H1 (cell line): ENCODE measurements at regions not wholly inside any gene's neighbourhood (a gene's known extent, or its start where the extent isn't known, plus 50 kb on each side); places are given as distances from the start of the nearest gene placed in this dataset.

Source experiments
- CTCF ChIA-PET: fragments of 300-600 bp; sonication (Branson Sonifier 250); formaldehyde crosslinking; loops from one replicate; lab custom pipeline; 2021; ENCODE audit not compliant: partially characterized antibody; lab: Charles Lee
- POLR2A ChIA-PET: fragments of 300-600 bp; sonication (Branson Sonifier 250); formaldehyde crosslinking; loops from one replicate; lab custom pipeline; 2021; ENCODE audit warnings: inconsistent platforms; ENCODE audit not compliant: partially characterized antibody; lab: Charles Lee
- DNase-seq, 2 experiments: peaks; one replicate each; pipeline versions ENCODE4 v3.0.0 to v3.0.0-alpha.2; 2010 to 2022; ENCODE audit warnings: low spot score in 2 of 2, low read depth in 1 of 2, mixed read lengths in 1 of 2
- FAIRE-seq: peaks from 2 replicates; lab custom pipeline; 2011; peaks lifted over from hg19 to GRCh38; lab: Jason Lieb, UNC
- H2AFZ ChIP-seq: 2 replicates; pipeline ENCODE4 v1.8.1; 2012; ENCODE audit warnings: low read length, inconsistent platforms
- H2AK5ac ChIP-seq: 2 replicates; pipeline ENCODE4 v1.6.1; 2013; ENCODE audit warnings: low read depth, low read length
- H2BK120ac ChIP-seq: replicated peaks from 2 replicates; pipeline ENCODE3; 2013; ENCODE audit warnings: low read depth, low read length, inconsistent platforms
- H2BK12ac ChIP-seq: 2 replicates; pipeline ENCODE4 v1.6.1; 2013; ENCODE audit warnings: low read depth, low read length
- H2BK15ac ChIP-seq: 2 replicates; pipeline ENCODE4 v1.6.1; 2013; ENCODE audit warnings: low read length
- H2BK20ac ChIP-seq: 2 replicates; pipeline ENCODE4 v1.6.1; 2013; ENCODE audit warnings: low read length
- H2BK5ac ChIP-seq: 2 replicates; pipeline ENCODE4 v1.6.1; 2013; ENCODE audit warnings: low read depth, low read length
- H3K14ac ChIP-seq: 2 replicates; pipeline ENCODE4 v1.6.1; 2013; ENCODE audit warnings: inconsistent platforms; ENCODE audit not compliant: insufficient read length
- H3K18ac ChIP-seq: 2 replicates; pipeline ENCODE4 v1.6.1; 2013; ENCODE audit warnings: low read length; ENCODE audit errors: extremely low read depth
- H3K23ac ChIP-seq: 2 replicates; pipeline ENCODE4 v1.6.1; 2013; ENCODE audit warnings: inconsistent platforms; ENCODE audit not compliant: insufficient read length
- H3K23me2 ChIP-seq: 2 replicates; pipeline ENCODE4 v1.6.1; 2013; ENCODE audit warnings: low read depth, low read length
- H3K27ac ChIP-seq: 2 replicates; pipeline ENCODE4 v1.6.1; 2011; ENCODE audit warnings: low read depth, low read length, inconsistent platforms
- H3K27me3 ChIP-seq, 4 experiments: replicated peaks in 1 of 4; 1 replicate in 1 of 4; 2 replicates in 3 of 4; pipeline versions ENCODE4 v1.6.1 to v1.8.1; 2011 to 2013; ENCODE audit warnings: low read length in 3 of 4, mild to moderate bottlenecking in 3 of 4, inconsistent platforms in 2 of 4, mixed read lengths in 2 of 4, moderate library complexity in 1 of 4; ENCODE audit not compliant: control insufficient read depth in 3 of 4, insufficient read depth in 3 of 4; ENCODE audit errors: extremely low read depth in 1 of 4
- H3K36me3 ChIP-seq, 4 experiments: 2 replicates each; pipeline versions ENCODE4 v1.6.1 to v1.8.1; 2011 to 2013; ENCODE audit warnings: mild to moderate bottlenecking in 4 of 4, low read length in 3 of 4, moderate library complexity in 2 of 4, control low read depth in 1 of 4, inconsistent platforms in 1 of 4; ENCODE audit not compliant: insufficient read depth in 4 of 4, control insufficient read depth in 2 of 4
- H3K4ac ChIP-seq: replicated peaks from 2 replicates; pipeline ENCODE3; 2013; ENCODE audit warnings: low read length, low read depth, mixed read lengths, inconsistent platforms; ENCODE audit not compliant: insufficient read length
- H3K4me1 ChIP-seq, 4 experiments: replicated peaks in 1 of 4; 1 replicate in 1 of 4; 2 replicates in 3 of 4; pipeline versions ENCODE4 v1.6.1 to v1.8.1; 2011 to 2013; ENCODE audit warnings: low read length in 3 of 4, inconsistent platforms in 2 of 4, mixed read lengths in 1 of 4; ENCODE audit not compliant: insufficient read depth in 4 of 4, control insufficient read depth in 3 of 4
- H3K4me2 ChIP-seq, 2 experiments: 2 replicates each; pipeline versions ENCODE4 v1.6.1 to v1.8.1; 2011 to 2013; ENCODE audit warnings: low read depth in 2 of 2, low read length in 2 of 2, control low read depth in 1 of 2, inconsistent platforms in 1 of 2, mild to moderate bottlenecking in 1 of 2; ENCODE audit not compliant: insufficient read depth in 1 of 2
- H3K4me3 ChIP-seq, 4 experiments: fragments of 200-600, 300-600 bp in 1 of 4; sonication (generic), shearing (Covaris generic), sonication (Bioruptor Twin) in 1 of 4; 2 replicates each; pipeline versions ENCODE4 v1.5.1 to v1.8.1; 2011 to 2016; ENCODE audit warnings: low read length in 4 of 4, low read depth in 3 of 4, control low read depth in 2 of 4, inconsistent platforms in 2 of 4, mild to moderate bottlenecking in 2 of 4, mixed read lengths in 1 of 4, moderate library complexity in 1 of 4; ENCODE audit not compliant: insufficient read depth in 2 of 4; ENCODE audit errors: extremely low read depth in 1 of 4
- H3K56ac ChIP-seq: replicated peaks from 2 replicates; pipeline ENCODE3; 2013; ENCODE audit warnings: low read depth, mild to moderate bottlenecking, mixed read lengths, low read length, inconsistent platforms; ENCODE audit not compliant: insufficient read length
- H3K79me1 ChIP-seq: 2 replicates; pipeline ENCODE4 v1.6.1; 2013; ENCODE audit warnings: low read depth, low read length, control low read depth
- H3K79me2 ChIP-seq, 2 experiments: 2 replicates each; pipeline versions ENCODE4 v1.6.1 to v1.8.1; 2012 to 2013; ENCODE audit warnings: low read length in 2 of 2, mild to moderate bottlenecking in 2 of 2, inconsistent platforms in 1 of 2; ENCODE audit not compliant: insufficient read depth in 2 of 2, control insufficient read depth in 1 of 2
- H3K9ac ChIP-seq, 4 experiments: replicated peaks in 1 of 4; 1 replicate in 1 of 4; 2 replicates in 3 of 4; pipeline versions ENCODE4 v1.6.1 to v1.8.1; 2011 to 2013; ENCODE audit warnings: low read depth in 3 of 4, low read length in 3 of 4, control low read depth in 2 of 4, mild to moderate bottlenecking in 2 of 4, moderate library complexity in 2 of 4, inconsistent platforms in 1 of 4; ENCODE audit errors: extremely low read depth in 1 of 4
- H3K9me3 ChIP-seq, 2 experiments: 2 replicates each; pipeline versions ENCODE4 v1.6.1 to v1.8.1; 2012 to 2013; ENCODE audit warnings: mild to moderate bottlenecking in 2 of 2, moderate library complexity in 2 of 2, control low read depth in 1 of 2, inconsistent platforms in 1 of 2, low read depth in 1 of 2, low read length in 1 of 2, mixed read lengths in 1 of 2; ENCODE audit not compliant: insufficient read depth in 2 of 2
- H4K20me1 ChIP-seq, 2 experiments: replicated peaks in 1 of 2; 2 replicates each; pipeline versions ENCODE3 to v1.8.1; 2011 to 2013; ENCODE audit warnings: inconsistent platforms in 2 of 2, low read length in 2 of 2, mild to moderate bottlenecking in 1 of 2; ENCODE audit not compliant: insufficient read depth in 2 of 2, control insufficient read depth in 1 of 2
- H4K5ac ChIP-seq: 2 replicates; pipeline ENCODE4 v1.6.1; 2013; ENCODE audit warnings: low read length, low read depth, mixed read lengths, inconsistent platforms; ENCODE audit not compliant: insufficient read length
- H4K8ac ChIP-seq: 2 replicates; pipeline ENCODE4 v1.8.0; 2013; ENCODE audit warnings: mild to moderate bottlenecking, moderate library complexity, low read length, inconsistent platforms; ENCODE audit not compliant: insufficient read depth; ENCODE audit errors: extremely low read depth
- H4K91ac ChIP-seq: replicated peaks from 2 replicates; pipeline ENCODE3; 2013; ENCODE audit warnings: low read length, mixed read lengths, inconsistent platforms; ENCODE audit not compliant: insufficient read length
- JUND ChIP-seq: IDR thresholded peaks from 2 replicates; pipeline ENCODE4 v1.6.1; 2011; ENCODE audit warnings: mild to moderate bottlenecking, improper control_type of control experiment, low read length
- RAD21 ChIP-seq, 2 experiments: IDR thresholded peaks in 1 of 2; conservative IDR thresholded peaks in 1 of 2; 2 replicates each; pipeline ENCODE4 v1.6.1; 2011; ENCODE audit warnings: low read depth in 2 of 2, low read length in 2 of 2, improper control_type of control experiment in 1 of 2, inconsistent platforms in 1 of 2, mild to moderate bottlenecking in 1 of 2, moderate library complexity in 1 of 2
- SIX5 ChIP-seq: IDR thresholded peaks from 2 replicates; pipeline ENCODE4 v1.6.1; 2011; ENCODE audit warnings: mild to moderate bottlenecking, low read depth, low read length
- TAF1 ChIP-seq: IDR thresholded peaks from 2 replicates; pipeline ENCODE4 v1.6.1; 2011; ENCODE audit warnings: mild to moderate bottlenecking, low read depth, low read length
- TAF7 ChIP-seq: optimal IDR thresholded peaks from 2 replicates; pipeline ENCODE3; 2011; ENCODE audit warnings: low read depth, mild to moderate bottlenecking, inconsistent platforms, low read length, moderate library complexity, borderline replicate concordance
- WGBS, 2 experiments: shearing (Covaris generic) in 1 of 2; methylation state at CpG; one replicate each; pipeline versions ENCODE4 v1.1.6 to v1.1.7; 2013 to 2015; ENCODE audit warnings: low lambda C conversion rate in 2 of 2, mixed read lengths in 2 of 2, inconsistent platforms in 1 of 2, low coverage in 1 of 2, missing lambda C conversion rate in 1 of 2; ENCODE audit not compliant: insufficient replicate concordance in 2 of 2, insufficient coverage in 1 of 2, insufficient read length in 1 of 2; ENCODE audit errors: extremely low coverage in 1 of 2, missing lambda C conversion rate in 1 of 2; 5-methylcytosine and 5-hydroxymethylcytosine counted together

GRCh38 chr13:64274481-64275217 is 2859.0 kb upstream of the PCDH20 start:
- H2BK120ac ChIP-seq: no peak overlapping the region
- H3K36me3 ChIP-seq: no peaks in the 10 kb centered on the region
- FAIRE-seq (no peak), DNase-seq (no peak)
- H3K23ac ChIP-seq: no peak overlapping the region
- CTCF ChIA-PET: no interaction called here
- H4K8ac ChIP-seq: no peak overlapping the region
- H3K14ac ChIP-seq: no peak overlapping the region
- POLR2A ChIA-PET: no interaction called here
- no peak overlapping the region for H2BK12ac ChIP-seq
- no peak overlapping the region for H4K5ac ChIP-seq
- no peak overlapping the region for H3K9ac ChIP-seq
- H3K27ac ChIP-seq: no peak overlapping the region
- H3K4me1 ChIP-seq: no peaks in the 10 kb centered on the region
- H3K4ac ChIP-seq: no peak overlapping the region
- WGBS, 2 experiments: 75% methylated on average over 5 of the region's 5 CpGs; no CpG with 5 or more reads in 1 of the 2 experiments
- no peaks in the 10 kb centered on the region for H3K79me2 ChIP-seq
- H2AK5ac ChIP-seq: no peak overlapping the region
- no peak overlapping the region for H2BK15ac ChIP-seq
- H3K27me3 ChIP-seq: no peaks in the 10 kb centered on the region
- no peaks in the 10 kb centered on the region for H4K20me1 ChIP-seq
- H2AFZ ChIP-seq: peak overlapping the region; percentile 58; the same call in 1 of the 2 replicates
- no peak overlapping the region for H3K18ac ChIP-seq
- H4K91ac ChIP-seq: no peak overlapping the region
- no peak overlapping the region for H3K4me3 ChIP-seq
- no peaks in the 10 kb centered on the region for H3K9me3 ChIP-seq
- no peak overlapping the region for H3K4me2 ChIP-seq
- H2BK20ac ChIP-seq: no peak overlapping the region
- no peaks in the 10 kb centered on the region for H3K23me2 ChIP-seq
- H3K79me1 ChIP-seq: no peaks in the 10 kb centered on the region
- TF ChIP-seq SIX5 (no peak), RAD21 (IDR thresholded peaks at IDR 0.05 in 1 of 2, conservative IDR thresholded peaks at IDR 0.05 in 1 of 2; ENCODE audit: low read depth in 2 of 2, low read length in 2 of 2) (no peak), JUND (no peak), TAF1 (no peak), TAF7 (no peak)
- H3K56ac ChIP-seq: no peak overlapping the region
- no peak overlapping the region for H2BK5ac ChIP-seq
